ENCODE measurements at regions not wholly inside any gene's neighbourhood (a gene's known extent, or its start where the extent isn't known, plus 50 kb on each side); places are given as distances from the start of the nearest gene placed in this dataset.

GRCh38 chr13:85386424-85386823 lies 412.8 kb downstream of the SLITRK6 start:
- no peaks in the 10 kb centered on the region for H3K27me3 ChIP-seq
- no peak overlapping the region for H3K27ac ChIP-seq
- no peaks in the 10 kb centered on the region for H3K4me1 ChIP-seq
- peaks cover 0 to 7% (median 0%) of the 10 kb centered on the region in 4 donors for H3K9me3 ChIP-seq
- peak in 1 of 2 donors; percentile 16 for DNase-seq
- intact Hi-C loops (cut with DNase I; ENCODE audit: low total_unique reads) = no loop called here
- H3K4me3 ChIP-seq = no peak overlapping the region
- 16 to 44% (median 26%) methylated on average over 3 of the region's 3 CpGs for WGBS, 5 donors
- no peaks in the 10 kb centered on the region for H3K36me3 ChIP-seq
- TF ChIP-seq POLR2A (IDR thresholded peaks at IDR 0.05) (no peak), EP300 (IDR thresholded peaks at IDR 0.05) (no peak), POLR2AphosphoS5 (IDR thresholded peaks at IDR 0.05) (no peak)
- TF ChIP-seq, protein P1, sequence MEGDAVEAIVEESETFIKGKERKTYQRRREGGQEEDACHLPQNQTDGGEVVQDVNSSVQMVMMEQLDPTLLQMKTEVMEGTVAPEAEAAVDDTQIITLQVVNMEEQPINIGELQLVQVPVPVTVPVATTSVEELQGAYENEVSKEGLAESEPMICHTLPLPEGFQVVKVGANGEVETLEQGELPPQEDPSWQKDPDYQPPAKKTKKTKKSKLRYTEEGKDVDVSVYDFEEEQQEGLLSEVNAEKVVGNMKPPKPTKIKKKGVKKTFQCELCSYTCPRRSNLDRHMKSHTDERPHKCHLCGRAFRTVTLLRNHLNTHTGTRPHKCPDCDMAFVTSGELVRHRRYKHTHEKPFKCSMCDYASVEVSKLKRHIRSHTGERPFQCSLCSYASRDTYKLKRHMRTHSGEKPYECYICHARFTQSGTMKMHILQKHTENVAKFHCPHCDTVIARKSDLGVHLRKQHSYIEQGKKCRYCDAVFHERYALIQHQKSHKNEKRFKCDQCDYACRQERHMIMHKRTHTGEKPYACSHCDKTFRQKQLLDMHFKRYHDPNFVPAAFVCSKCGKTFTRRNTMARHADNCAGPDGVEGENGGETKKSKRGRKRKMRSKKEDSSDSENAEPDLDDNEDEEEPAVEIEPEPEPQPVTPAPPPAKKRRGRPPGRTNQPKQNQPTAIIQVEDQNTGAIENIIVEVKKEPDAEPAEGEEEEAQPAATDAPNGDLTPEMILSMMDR (IDR thresholded peaks at IDR 0.05) = no peak

DNA sequence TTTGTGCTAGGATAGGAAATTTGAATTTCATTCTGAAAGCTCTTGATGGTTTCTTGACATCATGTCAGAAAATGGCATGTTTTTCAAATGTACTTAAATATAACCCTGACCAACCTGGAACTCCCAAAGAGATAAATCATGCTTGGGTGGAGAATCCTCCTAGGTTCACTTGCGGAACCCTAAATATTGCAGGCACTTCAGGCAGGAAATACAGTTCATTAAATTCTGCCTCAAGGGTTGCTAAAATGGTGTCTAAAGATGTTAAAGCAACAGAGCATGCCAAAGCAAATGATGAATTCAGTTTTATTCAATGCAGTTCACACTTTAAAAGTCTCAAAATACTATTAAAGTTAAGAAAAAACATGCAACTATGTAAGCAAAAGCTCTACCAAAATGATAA lies 415.9 kb downstream of the SLITRK6 start:
- TF ChIP-seq, protein P1 (IDR thresholded peaks at IDR 0.05) = no peak
- TF ChIP-seq POLR2AphosphoS5 (IDR thresholded peaks at IDR 0.05) (no peak), EP300 (IDR thresholded peaks at IDR 0.05) (no peak), POLR2A (IDR thresholded peaks at IDR 0.05) (no peak)
- Histone ChIP-seq H3K36me3 (no peaks in the 10 kb centered on the region), H3K4me1 (no peaks in the 10 kb centered on the region), H3K9me3 (peaks cover 0 to 1% (median 0%) of the 10 kb centered on the region in 4 donors), H3K27ac (no peak overlapping the region), H3K27me3 (no peaks in the 10 kb centered on the region), H3K4me3 (no peak overlapping the region)
- intact Hi-C loops (cut with DNase I; ENCODE audit: low total_unique reads) = no loop called here
- WGBS, 5 donors = 88 to 100% (median 93%) methylated on average over 1 of the region's 1 CpG
- DNase-seq = no peak

DNA sequence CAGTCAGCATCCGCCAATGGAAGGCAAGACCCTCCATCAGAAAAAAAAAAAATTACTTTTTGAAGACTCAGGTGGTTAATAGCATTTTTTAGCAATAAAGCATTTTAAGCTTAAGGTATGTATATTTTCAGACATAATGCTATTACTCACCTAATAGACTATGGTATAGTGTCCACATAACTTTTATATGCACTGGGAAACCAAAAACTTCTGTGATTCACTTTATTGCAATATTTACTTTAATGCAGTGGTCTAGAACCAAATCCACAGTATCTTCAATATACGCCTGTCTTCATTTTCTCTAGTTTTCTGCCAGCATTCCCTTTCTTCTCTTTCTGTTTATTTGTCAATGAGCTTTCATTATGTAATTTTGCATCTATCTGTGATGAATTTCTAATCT lies 418.1 kb downstream of the SLITRK6 start:
- Histone ChIP-seq H3K27me3 (no peaks in the 10 kb centered on the region), H3K9me3 (no peaks in the 10 kb centered on the region), H3K4me1 (no peaks in the 10 kb centered on the region), H3K36me3 (no peaks in the 10 kb centered on the region), H3K27ac (no peak overlapping the region), H3K4me3 (no peak overlapping the region)
- TF ChIP-seq EP300 (IDR thresholded peaks at IDR 0.05) (no peak), POLR2A (IDR thresholded peaks at IDR 0.05) (no peak), POLR2AphosphoS5 (IDR thresholded peaks at IDR 0.05) (no peak)
- TF ChIP-seq, protein P1 (IDR thresholded peaks at IDR 0.05) = no peak
- 83 to 97% (median 89%) methylated on average over 2 of the region's 2 CpGs for WGBS, 5 donors
- intact Hi-C loops (cut with DNase I; ENCODE audit: low total_unique reads) = no loop called here
- DNase-seq = no peak

DNA sequence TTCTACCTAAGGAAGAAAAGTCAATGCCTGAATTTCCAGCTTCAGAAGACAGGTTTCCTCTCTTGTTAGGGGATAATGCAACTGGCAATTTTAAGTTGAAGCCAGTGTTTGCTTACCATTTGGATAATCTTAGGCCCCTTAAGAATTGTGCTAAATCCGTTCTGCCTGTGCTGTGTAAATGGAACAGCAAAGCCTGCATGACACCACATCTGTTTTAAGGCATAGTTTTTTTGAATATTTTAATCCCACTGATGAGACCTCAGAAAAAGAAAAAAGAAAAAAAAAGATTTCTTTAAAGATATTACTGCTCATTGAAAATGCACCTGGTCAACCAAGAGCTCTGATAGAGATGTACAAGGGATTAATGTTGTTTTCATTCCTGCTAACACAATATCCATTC lies 419.2 kb downstream of the SLITRK6 start:
- Histone ChIP-seq H3K4me3 (no peak overlapping the region), H3K9me3 (no peaks in the 10 kb centered on the region), H3K36me3 (no peaks in the 10 kb centered on the region), H3K27ac (no peak overlapping the region), H3K27me3 (no peaks in the 10 kb centered on the region), H3K4me1 (no peaks in the 10 kb centered on the region)
- intact Hi-C loops (cut with DNase I; ENCODE audit: low total_unique reads) = no loop called here
- TF ChIP-seq POLR2A (IDR thresholded peaks at IDR 0.05) = no peak
- TF ChIP-seq, protein P1 (IDR thresholded peaks at IDR 0.05) = no peak
- TF ChIP-seq EP300 (IDR thresholded peaks at IDR 0.05) = no peak
- no peak for TF ChIP-seq POLR2AphosphoS5 (IDR thresholded peaks at IDR 0.05)
- DNase-seq = no peak
- WGBS, 5 donors = 38 to 65% (median 51%) methylated on average over 1 of the region's 1 CpG

Measured in stomach (tissue), 8 donors.